OCI-LY1 (cell line): ENCODE measurements at regions not wholly inside any gene's neighbourhood (a gene's known extent, or its start where the extent isn't known, plus 50 kb on each side); places are given as distances from the start of the nearest gene placed in this dataset.
"Not testable (repeated sequence)": the region's sequence is repeated elsewhere in the genome, so short reads cannot be mapped to it uniquely, and the experiment has no call there.

Experiments used
- EZH2 ChIP-seq: fragments of 200-600 bp; sonication (generic), shearing (Covaris generic); IDR thresholded peaks from 2 replicates; pipeline ENCODE4 v1.8.0; 2017; ENCODE audit warnings: borderline replicate concordance, mixed run types, mild to moderate bottlenecking, antibody characterized with exemption, low read length, moderate library complexity, mixed read lengths
- TF ChIP-seq, protein P1 (sequence below): fragments of 200-600 bp; sonication (generic), shearing (Covaris generic); IDR thresholded peaks from 2 replicates; pipeline ENCODE4 v1.5.1; 2017; ENCODE audit warnings: mild to moderate bottlenecking, antibody characterized with exemption, low read length, moderate library complexity, mixed read lengths

DNA sequence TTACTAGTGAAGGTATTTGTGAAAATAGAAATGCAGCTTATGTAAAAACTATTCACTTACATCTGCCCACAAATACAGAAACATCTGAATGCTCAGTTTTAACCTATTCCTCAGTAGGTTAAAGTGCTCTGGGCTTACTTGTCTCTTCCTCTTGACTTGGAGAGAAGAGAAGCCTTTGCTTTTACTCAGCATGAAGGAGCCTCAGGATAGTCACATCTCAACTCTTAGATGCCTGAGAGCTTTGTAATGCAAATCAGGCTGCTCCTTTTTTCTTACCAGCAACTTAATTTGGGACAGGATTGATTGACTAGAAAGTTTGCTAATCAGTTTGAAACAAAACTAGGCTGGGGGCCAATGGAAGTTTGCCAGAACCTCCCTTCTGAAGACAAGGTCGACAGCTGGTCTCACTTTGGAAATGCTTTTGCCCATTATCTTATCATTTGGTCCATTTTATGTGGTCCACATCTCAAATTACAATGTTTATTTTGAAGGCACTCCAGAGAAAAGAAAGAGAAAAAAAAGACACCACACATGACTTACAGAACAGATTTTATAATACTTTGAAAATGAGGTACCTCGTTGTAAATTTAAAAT is 274.9 kb upstream of the FRG1 start:
- TF ChIP-seq, protein P1, sequence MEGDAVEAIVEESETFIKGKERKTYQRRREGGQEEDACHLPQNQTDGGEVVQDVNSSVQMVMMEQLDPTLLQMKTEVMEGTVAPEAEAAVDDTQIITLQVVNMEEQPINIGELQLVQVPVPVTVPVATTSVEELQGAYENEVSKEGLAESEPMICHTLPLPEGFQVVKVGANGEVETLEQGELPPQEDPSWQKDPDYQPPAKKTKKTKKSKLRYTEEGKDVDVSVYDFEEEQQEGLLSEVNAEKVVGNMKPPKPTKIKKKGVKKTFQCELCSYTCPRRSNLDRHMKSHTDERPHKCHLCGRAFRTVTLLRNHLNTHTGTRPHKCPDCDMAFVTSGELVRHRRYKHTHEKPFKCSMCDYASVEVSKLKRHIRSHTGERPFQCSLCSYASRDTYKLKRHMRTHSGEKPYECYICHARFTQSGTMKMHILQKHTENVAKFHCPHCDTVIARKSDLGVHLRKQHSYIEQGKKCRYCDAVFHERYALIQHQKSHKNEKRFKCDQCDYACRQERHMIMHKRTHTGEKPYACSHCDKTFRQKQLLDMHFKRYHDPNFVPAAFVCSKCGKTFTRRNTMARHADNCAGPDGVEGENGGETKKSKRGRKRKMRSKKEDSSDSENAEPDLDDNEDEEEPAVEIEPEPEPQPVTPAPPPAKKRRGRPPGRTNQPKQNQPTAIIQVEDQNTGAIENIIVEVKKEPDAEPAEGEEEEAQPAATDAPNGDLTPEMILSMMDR, result not testable (repeated sequence)
- not testable (repeated sequence) for TF ChIP-seq EZH2
